Stimulated activated CD4-positive, alpha-beta T cell treated with anti-CD3 and anti-CD28 coated beads, Interleukin-12 subunit alpha, Interleukin-12 subunit beta, amount 100 ng/mL, for 24 hours (primary cell): ENCODE measurements at regions not wholly inside any gene's neighbourhood (a gene's known extent, or its start where the extent isn't known, plus 50 kb on each side); places are given as distances from the start of the nearest gene placed in this dataset.
"Not testable (repeated sequence)": the region's sequence is repeated elsewhere in the genome, so short reads cannot be mapped to it uniquely, and the experiment has no call there.

ENCODE experiments used
- DNase-seq, 2 experiments: peaks; one replicate each; pipeline ENCODE4 v3.0.0-alpha.2; 2020; ENCODE audit warnings: low read depth in 2 of 2

- no peak for DNase-seq
Measured at GRCh38 chr1:184854496-184855140, 100.0 kb upstream of the EDEM3 start.

- DNase-seq, result no peak
Measured at GRCh38 chr1:184854036-184854435, 99.4 kb upstream of the EDEM3 start.

GRCh38 chr1:184851822-184852746 is 97.4 kb upstream of the EDEM3 start:
- DNase-seq, result no peak

GRCh38 chr1:184843732-184844495 is 89.3 kb upstream of the EDEM3 start:
- peak in 1 of 2 experiments; percentile 5 for DNase-seq

GRCh38 chr1:184840596-184840995 is 85.9 kb upstream of the EDEM3 start:
- DNase-seq, result no peak

- no peak for DNase-seq
Measured at GRCh38 chr1:184838504-184838951, 83.9 kb upstream of the EDEM3 start.

- no peak for DNase-seq
Measured at GRCh38 chr1:184836934-184837895, 82.6 kb upstream of the EDEM3 start.

- DNase-seq, result no peak
Measured at GRCh38 chr1:184836141-184836540, 81.5 kb upstream of the EDEM3 start.

- not testable (repeated sequence) for DNase-seq
Measured at GRCh38 chr1:184833994-184834393, 79.3 kb upstream of the EDEM3 start.

GRCh38 chr1:184832517-184832916 is 77.9 kb upstream of the EDEM3 start:
- no peak for DNase-seq

GRCh38 chr1:184829496-184829895 is 74.8 kb upstream of the EDEM3 start:
- not testable (repeated sequence) for DNase-seq

GRCh38 chr1:184828369-184828717 is 73.7 kb upstream of the EDEM3 start:
- DNase-seq, result no peak

- no peak for DNase-seq
Measured at GRCh38 chr1:184827600-184828368, 73.1 kb upstream of the EDEM3 start.

- DNase-seq, result no peak
Measured at GRCh38 chr1:184826001-184826400, 71.3 kb upstream of the EDEM3 start.

- DNase-seq, result no peak
Measured at GRCh38 chr1:184825571-184825970, 70.9 kb upstream of the EDEM3 start.

GRCh38 chr1:184824691-184825323 is 70.1 kb upstream of the EDEM3 start:
- no peak for DNase-seq

GRCh38 chr1:184823080-184823479 is 68.4 kb upstream of the EDEM3 start:
- no peak for DNase-seq

GRCh38 chr1:184822267-184822666 is 67.6 kb upstream of the EDEM3 start:
- DNase-seq, result no peak

- no peak for DNase-seq
Measured at GRCh38 chr1:184821658-184822057, 67.0 kb upstream of the EDEM3 start.

GRCh38 chr1:184820956-184821355 is 66.3 kb upstream of the EDEM3 start:
- DNase-seq, result no peak
